ENCODE measurements at regions not wholly inside any gene's neighbourhood (a gene's known extent, or its start where the extent isn't known, plus 50 kb on each side); places are given as distances from the start of the nearest gene placed in this dataset.

GRCh38 chr21:41624674-41625310, 116.8 kb upstream of the TMPRSS2 start:
- H3K18ac ChIP-seq (ENCODE audit: extremely low read depth, low read length): no peak overlapping the region
- no peaks in the 10 kb centered on the region for H3K9me3 ChIP-seq (ENCODE audit: insufficient read depth in 2 of 2, low read depth in 1 of 2, low read length in 1 of 2)
- H3K14ac ChIP-seq (ENCODE audit: insufficient read length): no peak overlapping the region
- no peak overlapping the region for H3K4ac ChIP-seq (replicated peaks; ENCODE audit: insufficient read length, low read depth, low read length)
- no peaks in the 10 kb centered on the region for H3K23me2 ChIP-seq (ENCODE audit: low read depth, low read length)
- WGBS, 2 experiments (ENCODE audit: extremely low coverage in 1 of 2, insufficient coverage in 1 of 2, insufficient read length in 1 of 2, insufficient replicate concordance in 2 of 2, low coverage in 1 of 2, low lambda C conversion rate in 2 of 2, missing lambda C conversion rate in 1 of 2): 85% methylated on average over 7 of the region's 7 CpGs; no CpG with 5 or more reads in 1 of the 2 experiments
- H3K4me2 ChIP-seq (ENCODE audit: insufficient read depth in 1 of 2, low read depth in 2 of 2, low read length in 2 of 2): no peak overlapping the region
- no peak overlapping the region for H2BK120ac ChIP-seq (replicated peaks; ENCODE audit: low read depth, low read length)
- no peak overlapping the region for H2BK15ac ChIP-seq (ENCODE audit: low read length)
- no peak overlapping the region for H4K8ac ChIP-seq (ENCODE audit: extremely low read depth, insufficient read depth, low read length)
- no peaks in the 10 kb centered on the region for H3K27me3 ChIP-seq (replicated peaks in 1 of 4; ENCODE audit: control insufficient read depth in 3 of 4, extremely low read depth in 1 of 4, insufficient read depth in 3 of 4, low read length in 3 of 4)
- no peak for FAIRE-seq
- no peak for DNase-seq (ENCODE audit: low read depth in 1 of 2, low spot score in 2 of 2)
- ChIA-PET CTCF (ENCODE audit: partially characterized antibody) (no interaction called here), POLR2A (ENCODE audit: partially characterized antibody) (no interaction called here)
- H4K5ac ChIP-seq (ENCODE audit: insufficient read length, low read depth, low read length): no peak overlapping the region
- H2AFZ ChIP-seq (ENCODE audit: low read length): no peak overlapping the region
- no peak overlapping the region for H3K23ac ChIP-seq (ENCODE audit: insufficient read length)
- H3K27ac ChIP-seq (ENCODE audit: low read depth, low read length): no peak overlapping the region
- H2BK5ac ChIP-seq (ENCODE audit: low read depth, low read length): no peak overlapping the region
- H4K20me1 ChIP-seq (replicated peaks in 1 of 2; ENCODE audit: control insufficient read depth in 1 of 2, insufficient read depth in 2 of 2, low read length in 2 of 2): no peaks in the 10 kb centered on the region
- TF ChIP-seq BACH1 (IDR thresholded peaks at IDR 0.05; ENCODE audit: low read length) (no peak), RBBP5 (IDR thresholded peaks at IDR 0.05; ENCODE audit: borderline replicate concordance, low read depth, low read length) (no peak), KDM5A (IDR thresholded peaks at IDR 0.05; ENCODE audit: low read length) (no peak), E2F6 (IDR thresholded peaks at IDR 0.05) (no peak), JUND (IDR thresholded peaks at IDR 0.05; ENCODE audit: low read length) (no peak)
- TF ChIP-seq, protein P1, sequence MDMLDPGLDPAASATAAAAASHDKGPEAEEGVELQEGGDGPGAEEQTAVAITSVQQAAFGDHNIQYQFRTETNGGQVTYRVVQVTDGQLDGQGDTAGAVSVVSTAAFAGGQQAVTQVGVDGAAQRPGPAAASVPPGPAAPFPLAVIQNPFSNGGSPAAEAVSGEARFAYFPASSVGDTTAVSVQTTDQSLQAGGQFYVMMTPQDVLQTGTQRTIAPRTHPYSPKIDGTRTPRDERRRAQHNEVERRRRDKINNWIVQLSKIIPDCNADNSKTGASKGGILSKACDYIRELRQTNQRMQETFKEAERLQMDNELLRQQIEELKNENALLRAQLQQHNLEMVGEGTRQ (IDR thresholded peaks at IDR 0.05; ENCODE audit: low read length): no peak
- no peaks in the 10 kb centered on the region for H3K79me2 ChIP-seq (ENCODE audit: control insufficient read depth in 1 of 2, insufficient read depth in 2 of 2, low read length in 2 of 2)
- no peak overlapping the region for H2BK12ac ChIP-seq (ENCODE audit: low read depth, low read length)
- no peaks in the 10 kb centered on the region for H3K36me3 ChIP-seq (ENCODE audit: control insufficient read depth in 2 of 4, insufficient read depth in 4 of 4, low read length in 3 of 4)
- H2AK5ac ChIP-seq (ENCODE audit: low read depth, low read length): no peak overlapping the region
- H3K79me1 ChIP-seq (ENCODE audit: low read depth, low read length): no peaks in the 10 kb centered on the region
- no peak overlapping the region for H3K4me3 ChIP-seq (ENCODE audit: extremely low read depth in 1 of 4, insufficient read depth in 2 of 4, low read depth in 3 of 4, low read length in 4 of 4)
- no peak overlapping the region for H3K56ac ChIP-seq (replicated peaks; ENCODE audit: insufficient read length, low read depth, low read length)
- no peak overlapping the region for H3K9ac ChIP-seq (replicated peaks in 1 of 4; ENCODE audit: extremely low read depth in 1 of 4, low read depth in 3 of 4, low read length in 3 of 4)
- H3K4me1 ChIP-seq (replicated peaks in 1 of 4; ENCODE audit: control insufficient read depth in 3 of 4, insufficient read depth in 4 of 4, low read length in 3 of 4): no peaks in the 10 kb centered on the region
- no peak overlapping the region for H4K91ac ChIP-seq (replicated peaks; ENCODE audit: insufficient read length, low read length)
- no peak overlapping the region for H2BK20ac ChIP-seq (ENCODE audit: low read length)

Measured in H1 (cell line).